HUES48 (cell line): ENCODE measurements at regions not wholly inside any gene's neighbourhood (a gene's known extent, or its start where the extent isn't known, plus 50 kb on each side); places are given as distances from the start of the nearest gene placed in this dataset.
A peak's percentile ranks its signal among the peaks of the same experiment; 100 is the strongest.

Source experiments
- H3K27ac ChIP-seq: one replicate; pipeline ENCODE4 v1.7.0; 2013; ENCODE audit warnings: low read depth, low read length, inconsistent platforms
- H3K27me3 ChIP-seq: 2 replicates; pipeline ENCODE4 v1.6.1; 2013; ENCODE audit warnings: mild to moderate bottlenecking, low read length; ENCODE audit not compliant: control insufficient read depth, insufficient read depth
- H3K36me3 ChIP-seq: 2 replicates; pipeline ENCODE4 v1.6.1; 2013; ENCODE audit warnings: low read length; ENCODE audit not compliant: control insufficient read depth, insufficient read depth
- H3K4me1 ChIP-seq: 2 replicates; pipeline ENCODE4 v1.6.1; 2013; ENCODE audit warnings: mild to moderate bottlenecking, low read length; ENCODE audit not compliant: control insufficient read depth, insufficient read depth
- H3K4me3 ChIP-seq: 2 replicates; pipeline ENCODE4 v1.5.1; 2013; ENCODE audit warnings: mild to moderate bottlenecking, low read depth, low read length
- H3K9ac ChIP-seq: 2 replicates; pipeline ENCODE4 v1.6.1; 2013; ENCODE audit warnings: mild to moderate bottlenecking, low read depth, low read length, moderate library complexity
- H3K9me3 ChIP-seq: 2 replicates; pipeline ENCODE4 v1.6.1; 2013; ENCODE audit warnings: low read length; ENCODE audit not compliant: control insufficient read depth, insufficient read depth

GRCh38 chr9:82524407-82524806 lies 535.8 kb downstream of the SPATA31D1 start:
- Histone ChIP-seq H3K36me3 (no peaks in the 10 kb centered on the region), H3K27me3 (no peaks in the 10 kb centered on the region), H3K4me1 (no peaks in the 10 kb centered on the region), H3K9me3 (peaks cover 5% of the 10 kb centered on the region; the same call in 1 of the 2 replicates), H3K4me3 (no peak overlapping the region), H3K9ac (no peak overlapping the region), H3K27ac (no peak overlapping the region)

- Histone ChIP-seq H3K4me3 (no peak overlapping the region), H3K36me3 (no peaks in the 10 kb centered on the region), H3K27me3 (no peaks in the 10 kb centered on the region), H3K4me1 (no peaks in the 10 kb centered on the region), H3K27ac (no peak overlapping the region), H3K9ac (no peak overlapping the region), H3K9me3 (peaks cover 5% of the 10 kb centered on the region; the same call in 1 of the 2 replicates)
Measured at GRCh38 chr9:82526577-82526976, 536.4 kb downstream of the RASEF start.

- Histone ChIP-seq H3K36me3 (no peaks in the 10 kb centered on the region), H3K4me1 (no peaks in the 10 kb centered on the region), H3K27ac (no peak overlapping the region), H3K9ac (no peak overlapping the region), H3K4me3 (no peak overlapping the region), H3K9me3 (peaks cover 4% of the 10 kb centered on the region; the same call in 1 of the 2 replicates), H3K27me3 (no peaks in the 10 kb centered on the region)
Measured at GRCh38 chr9:82531795-82532194, 531.1 kb downstream of the RASEF start.

GRCh38 chr9:82532504-82533180 lies 530.3 kb downstream of the RASEF start:
- no peak overlapping the region for H3K9ac ChIP-seq
- no peak overlapping the region for H3K27ac ChIP-seq
- H3K27me3 ChIP-seq = no peaks in the 10 kb centered on the region
- H3K4me3 ChIP-seq = no peak overlapping the region
- no peaks in the 10 kb centered on the region for H3K36me3 ChIP-seq
- no peaks in the 10 kb centered on the region for H3K4me1 ChIP-seq
- H3K9me3 ChIP-seq = no peaks in the 10 kb centered on the region; the same call in 1 of the 2 replicates

- Histone ChIP-seq H3K36me3 (no peaks in the 10 kb centered on the region), H3K27me3 (no peaks in the 10 kb centered on the region), H3K9me3 (no peaks in the 10 kb centered on the region), H3K27ac (no peak overlapping the region), H3K9ac (no peak overlapping the region), H3K4me1 (no peaks in the 10 kb centered on the region), H3K4me3 (no peak overlapping the region)
Measured at GRCh38 chr9:82535432-82535998, 527.4 kb downstream of the RASEF start.

GRCh38 chr9:82538634-82539033 lies 524.3 kb downstream of the RASEF start:
- Histone ChIP-seq H3K9ac (no peak overlapping the region), H3K27me3 (no peaks in the 10 kb centered on the region), H3K4me1 (no peaks in the 10 kb centered on the region), H3K36me3 (no peaks in the 10 kb centered on the region), H3K9me3 (no peaks in the 10 kb centered on the region), H3K27ac (no peak overlapping the region), H3K4me3 (no peak overlapping the region)

GRCh38 chr9:82539146-82539545 lies 523.8 kb downstream of the RASEF start:
- H3K27ac ChIP-seq = no peak overlapping the region
- no peaks in the 10 kb centered on the region for H3K9me3 ChIP-seq
- H3K36me3 ChIP-seq = no peaks in the 10 kb centered on the region

GRCh38 chr9:82539856-82540579 lies 522.9 kb downstream of the RASEF start:
- no peaks in the 10 kb centered on the region for H3K36me3 ChIP-seq

More at GRCh38 chr9:82539146-82539545, 523.8 kb downstream of the RASEF start:
- no peak overlapping the region for H3K9ac ChIP-seq
- no peak overlapping the region for H3K4me3 ChIP-seq
- H3K27me3 ChIP-seq = no peaks in the 10 kb centered on the region
- no peaks in the 10 kb centered on the region for H3K4me1 ChIP-seq

GRCh38 chr9:82543726-82544125 lies 519.2 kb downstream of the RASEF start:
- Histone ChIP-seq H3K27ac (no peak overlapping the region), H3K9ac (no peak overlapping the region), H3K9me3 (no peaks in the 10 kb centered on the region), H3K36me3 (no peaks in the 10 kb centered on the region), H3K27me3 (no peaks in the 10 kb centered on the region), H3K4me3 (no peak overlapping the region), H3K4me1 (peaks cover 10% of the 10 kb centered on the region)

More at GRCh38 chr9:82539856-82540579, 522.9 kb downstream of the RASEF start:
- Histone ChIP-seq H3K27ac (no peak overlapping the region), H3K27me3 (no peaks in the 10 kb centered on the region), H3K9ac (no peak overlapping the region), H3K4me3 (no peak overlapping the region), H3K9me3 (no peaks in the 10 kb centered on the region), H3K4me1 (no peaks in the 10 kb centered on the region)

GRCh38 chr9:82546136-82546535 lies 516.8 kb downstream of the RASEF start:
- H3K4me1 ChIP-seq = peaks cover 10% of the 10 kb centered on the region
- no peaks in the 10 kb centered on the region for H3K9me3 ChIP-seq
- H3K4me3 ChIP-seq = no peak overlapping the region
- H3K27me3 ChIP-seq = no peaks in the 10 kb centered on the region
- H3K36me3 ChIP-seq = no peaks in the 10 kb centered on the region
- no peak overlapping the region for H3K9ac ChIP-seq
- H3K27ac ChIP-seq = peak overlapping the region; percentile 50

- no peak overlapping the region for H3K27ac ChIP-seq
- H3K36me3 ChIP-seq = no peaks in the 10 kb centered on the region
- H3K27me3 ChIP-seq = no peaks in the 10 kb centered on the region
- no peaks in the 10 kb centered on the region for H3K9me3 ChIP-seq
- no peak overlapping the region for H3K4me3 ChIP-seq
- H3K9ac ChIP-seq = no peak overlapping the region
- H3K4me1 ChIP-seq = peaks cover 16% of the 10 kb centered on the region
Measured at GRCh38 chr9:82547995-82548394, 514.9 kb downstream of the RASEF start.
